Aorta (tissue), 5 donors: ENCODE measurements at regions not wholly inside any gene's neighbourhood (a gene's known extent, or its start where the extent isn't known, plus 50 kb on each side); places are given as distances from the start of the nearest gene placed in this dataset.

Experiments
- ATAC-seq: fragments of 200-7000 bp; cut with Tn5 transposase; one replicate; pipeline ENCODE4 v1.9.1; 2022; ENCODE audit warnings: moderate library complexity; ENCODE audit not compliant: low FRiP score
- DNase-seq, 2 donors: peaks; one replicate each; pipeline ENCODE4 v3.0.0-alpha.2; 2020
- H3K27ac ChIP-seq, 2 donors: one replicate each; pipeline ENCODE4 v1.5.1; 2013; ENCODE audit warnings: low read length in 2 of 2, mild to moderate bottlenecking in 2 of 2, moderate library complexity in 2 of 2, control low read depth in 1 of 2, inconsistent platforms in 1 of 2, low read depth in 1 of 2
- H3K27me3 ChIP-seq, 2 donors: one replicate each; pipeline ENCODE4 v1.6.1; 2013; ENCODE audit warnings: control low read depth in 1 of 2, low read length in 1 of 2, mild to moderate bottlenecking in 1 of 2, moderate library complexity in 1 of 2; ENCODE audit not compliant: insufficient read depth in 2 of 2, control insufficient read depth in 1 of 2
- H3K36me3 ChIP-seq, 2 donors: one replicate each; pipeline ENCODE4 v1.6.1; 2013; ENCODE audit warnings: control low read depth in 1 of 2, low read length in 1 of 2, mild to moderate bottlenecking in 1 of 2; ENCODE audit not compliant: insufficient read depth in 2 of 2, control insufficient read depth in 1 of 2
- H3K4me1 ChIP-seq, 2 donors: one replicate each; pipeline ENCODE4 v1.6.1; 2013; ENCODE audit warnings: low read length in 2 of 2, control low read depth in 1 of 2, mild to moderate bottlenecking in 1 of 2, moderate library complexity in 1 of 2; ENCODE audit not compliant: insufficient read depth in 2 of 2, control insufficient read depth in 1 of 2
- H3K4me3 ChIP-seq, 2 donors: one replicate each; pipeline ENCODE4 v1.5.1; 2013; ENCODE audit warnings: low read length in 2 of 2, control low read depth in 1 of 2, mild to moderate bottlenecking in 1 of 2
- H3K9me3 ChIP-seq: one replicate; pipeline ENCODE4 v1.6.1; 2013; ENCODE audit warnings: mild to moderate bottlenecking, low read length; ENCODE audit not compliant: control insufficient read depth
- WGBS, 2 donors: extraction: QIAGEN DNeasy Blood & Tissue Kit; methylation state at CpG; one replicate each; pipeline ENCODE4 v1.1.7; 2013; 5-methylcytosine and 5-hydroxymethylcytosine counted together
- intact Hi-C, 2 donors: fragments of 100-400 bp; cut with DNase I; formaldehyde crosslinking; loops; one replicate each; pipeline versions ENCODE4 v1.14.2 to v1.15.0; 2022
- donor health status: healthy with polysubstance abuse.
- donor health status: Bipolar disorder and iron deficiency.
- donor health status: DM: no; HTN: no; CAD: no.
- donor health status: DM: no; HTN: no; CAD: no.
- donor health status: DM: yes; HTN: yes; CAD: no.

DNA sequence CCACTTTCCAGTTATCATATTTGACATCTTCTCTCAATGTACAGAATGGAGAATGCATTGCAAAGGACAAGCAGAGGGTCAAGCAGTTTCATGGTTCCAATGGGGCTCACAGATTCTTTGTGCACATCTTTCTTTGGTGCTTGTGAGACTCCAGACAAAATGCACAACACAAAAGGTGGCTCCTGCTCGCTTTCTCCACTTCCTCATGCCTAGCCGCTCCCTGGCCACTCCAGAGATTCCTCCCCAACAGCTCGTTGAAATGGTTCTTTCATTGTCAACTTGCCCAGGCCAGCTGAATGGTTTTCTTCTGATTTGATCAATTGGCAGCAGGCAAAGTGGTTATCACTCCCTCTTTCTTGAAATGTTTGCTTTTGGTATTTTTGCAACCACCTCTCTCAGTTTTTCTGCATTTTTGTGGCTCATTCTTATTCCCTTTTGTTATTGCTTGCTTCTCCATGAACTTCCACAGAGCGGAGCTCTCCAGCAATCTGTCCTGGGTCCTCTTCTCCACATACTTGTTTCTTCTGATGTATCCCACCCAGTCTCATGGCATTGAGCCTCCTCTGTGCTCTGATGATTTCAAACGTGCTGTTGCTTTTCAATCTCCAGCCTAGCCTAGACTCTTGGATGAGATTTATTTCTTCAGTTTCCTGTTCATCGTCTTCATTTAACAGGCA is 507.8 kb upstream of the MKI67 start:
- ATAC-seq: no peak
- intact Hi-C loops: no loop called here
- Histone ChIP-seq H3K27ac (no peak overlapping the region), H3K4me1 (no peaks in the 10 kb centered on the region), H3K9me3 (peaks cover 3% of the 10 kb centered on the region), H3K4me3 (no peak overlapping the region), H3K27me3 (no peaks in the 10 kb centered on the region), H3K36me3 (no peaks in the 10 kb centered on the region)
- WGBS, 2 donors: 41 to 46% methylated on average over 6 of the region's 6 CpGs
- DNase-seq: no peak

- H3K27me3 ChIP-seq: no peaks in the 10 kb centered on the region
- 42 to 50% methylated on average over 4 of the region's 4 CpGs for WGBS, 2 donors
- intact Hi-C loops: no loop called here
- no peaks in the 10 kb centered on the region for H3K4me1 ChIP-seq
- H3K4me3 ChIP-seq: no peak overlapping the region
- no peaks in the 10 kb centered on the region for H3K36me3 ChIP-seq
- DNase-seq: no peak
- peaks cover 1% of the 10 kb centered on the region for H3K9me3 ChIP-seq
- no peak for ATAC-seq
- H3K27ac ChIP-seq: no peak overlapping the region
These were observed 515.8 kb upstream of the MKI67 start for GRCh38 chr10:128642023-128642422.

DNA sequence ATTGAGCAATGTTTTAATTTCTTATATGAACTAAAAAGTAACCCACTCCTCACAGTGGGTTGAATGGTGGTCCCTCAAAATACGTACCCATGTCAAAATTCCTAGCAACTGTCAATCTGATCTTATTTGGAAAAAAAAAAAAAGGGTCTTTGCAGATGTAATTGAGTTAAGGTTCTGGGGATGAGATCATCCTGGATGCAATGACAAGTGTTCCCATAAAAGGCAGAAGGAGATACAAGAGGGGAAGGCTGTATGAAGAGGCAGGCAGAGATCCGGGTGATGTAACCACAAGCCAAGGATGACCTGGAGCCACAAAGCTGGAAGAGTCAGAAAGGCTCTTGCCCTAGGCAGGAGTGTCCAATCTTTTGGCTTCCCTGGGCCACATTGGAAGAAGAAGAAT is 516.3 kb upstream of the MKI67 start:
- Histone ChIP-seq H3K4me3 (no peak overlapping the region), H3K27me3 (no peaks in the 10 kb centered on the region), H3K36me3 (no peaks in the 10 kb centered on the region), H3K27ac (no peak overlapping the region), H3K4me1 (no peaks in the 10 kb centered on the region), H3K9me3 (peaks cover 1% of the 10 kb centered on the region)
- no peak for DNase-seq
- no peak for ATAC-seq
- intact Hi-C loops: no loop called here
- 80 to 82% methylated on average over 2 of the region's 2 CpGs for WGBS, 2 donors

DNA sequence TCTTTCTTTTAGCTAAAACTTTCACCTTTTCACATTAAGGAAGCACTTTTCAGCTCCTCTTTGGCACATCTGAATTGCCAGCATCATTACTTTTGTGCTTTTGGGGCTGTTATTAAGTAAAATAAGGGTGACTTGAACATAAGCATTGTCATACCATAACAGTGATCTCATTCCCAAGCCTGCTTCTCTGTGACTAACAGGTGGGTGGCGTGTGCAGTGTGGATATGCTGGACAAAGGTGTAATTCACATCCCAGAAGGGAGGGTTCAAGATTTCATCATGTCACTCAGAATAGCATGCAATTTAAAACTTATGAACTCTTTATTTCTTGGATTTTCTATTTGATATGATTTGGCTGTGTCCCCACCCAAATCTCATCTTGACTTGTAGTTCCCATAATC is 517.4 kb upstream of the MKI67 start:
- H3K27me3 ChIP-seq: no peaks in the 10 kb centered on the region
- 48 to 77% methylated on average over 1 of the region's 1 CpG for WGBS, 2 donors
- no peak overlapping the region for H3K4me3 ChIP-seq
- no peak for ATAC-seq
- H3K36me3 ChIP-seq: no peaks in the 10 kb centered on the region
- intact Hi-C loops: no loop called here
- H3K27ac ChIP-seq: no peak overlapping the region
- H3K4me1 ChIP-seq: no peaks in the 10 kb centered on the region
- no peak for DNase-seq
- H3K9me3 ChIP-seq: peaks cover 1% of the 10 kb centered on the region

- Histone ChIP-seq H3K9me3 (peaks cover 1% of the 10 kb centered on the region), H3K27ac (no peak overlapping the region), H3K4me1 (no peaks in the 10 kb centered on the region), H3K36me3 (no peaks in the 10 kb centered on the region), H3K27me3 (no peaks in the 10 kb centered on the region), H3K4me3 (no peak overlapping the region)
- DNase-seq: no peak
- 87 to 88% methylated on average over 2 of the region's 2 CpGs for WGBS, 2 donors
- intact Hi-C loops: no loop called here
- no peak for ATAC-seq
These were observed 519.3 kb upstream of the MKI67 start for GRCh38 chr10:128645486-128645885.

DNA sequence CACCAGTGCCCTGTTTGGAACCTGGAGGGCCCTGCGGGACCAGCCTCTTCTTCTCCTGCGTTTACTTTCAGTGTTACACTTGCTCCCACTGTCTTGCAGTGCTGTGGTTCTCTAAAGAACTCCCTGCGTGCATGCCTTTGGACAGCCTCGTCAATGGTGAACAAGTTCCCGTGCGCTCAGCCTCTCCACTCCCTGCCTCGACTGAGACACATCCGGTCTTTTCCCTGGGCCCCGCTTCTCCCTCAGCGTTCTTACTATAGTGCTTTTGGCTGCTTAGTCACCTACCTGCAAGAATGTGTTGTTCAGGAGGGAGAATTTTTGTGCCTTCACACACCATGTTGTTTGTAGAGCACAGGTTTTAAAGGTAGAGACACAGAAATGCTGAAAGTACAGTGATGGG is 520.7 kb upstream of the MKI67 start:
- Histone ChIP-seq H3K4me1 (no peaks in the 10 kb centered on the region), H3K9me3 (peaks cover 1% of the 10 kb centered on the region), H3K27me3 (no peaks in the 10 kb centered on the region), H3K27ac (no peak overlapping the region), H3K36me3 (no peaks in the 10 kb centered on the region), H3K4me3 (no peak overlapping the region)
- ATAC-seq (no peak), DNase-seq (no peak)
- WGBS, 2 donors: 92% methylated on average over 10 of the region's 10 CpGs
- intact Hi-C loops: no loop called here

- no peaks in the 10 kb centered on the region for H3K36me3 ChIP-seq
- H3K9me3 ChIP-seq: no peaks in the 10 kb centered on the region
- no peak overlapping the region for H3K4me3 ChIP-seq
- H3K27ac ChIP-seq: no peak overlapping the region
- H3K27me3 ChIP-seq: no peaks in the 10 kb centered on the region
- no peaks in the 10 kb centered on the region for H3K4me1 ChIP-seq
- 37 to 41% methylated on average over 11 of the region's 11 CpGs for WGBS, 2 donors
- ATAC-seq (no peak), DNase-seq (no peak)
- intact Hi-C loops: no loop called here
These were observed 531.3 kb upstream of the MKI67 start for GRCh38 chr10:128657548-128657947.

DNA sequence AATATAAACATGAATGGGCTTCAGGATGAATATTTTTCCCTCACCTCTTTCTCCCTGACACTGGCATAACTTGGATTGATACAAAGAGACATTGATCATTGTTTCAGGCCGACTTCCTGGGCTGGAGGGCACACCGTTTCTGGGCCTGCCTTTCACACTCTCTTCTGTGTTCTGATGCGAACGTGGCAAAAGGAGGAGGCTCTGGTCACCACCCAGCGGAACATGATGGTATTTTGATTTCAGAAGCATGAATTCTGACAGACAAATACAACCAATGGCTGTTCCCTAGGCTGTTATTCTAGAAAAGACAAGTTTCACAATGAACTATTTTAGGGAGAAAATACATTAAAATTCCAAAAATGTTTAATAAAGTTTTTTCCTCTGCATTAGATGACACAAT is 534.5 kb upstream of the MKI67 start:
- Histone ChIP-seq H3K27me3 (no peaks in the 10 kb centered on the region), H3K36me3 (no peaks in the 10 kb centered on the region), H3K4me1 (no peaks in the 10 kb centered on the region), H3K4me3 (no peak overlapping the region), H3K9me3 (no peaks in the 10 kb centered on the region), H3K27ac (no peak overlapping the region)
- intact Hi-C loops: no loop called here
- 29 to 33% methylated on average over 5 of the region's 5 CpGs for WGBS, 2 donors
- DNase-seq (no peak), ATAC-seq (no peak)

DNA sequence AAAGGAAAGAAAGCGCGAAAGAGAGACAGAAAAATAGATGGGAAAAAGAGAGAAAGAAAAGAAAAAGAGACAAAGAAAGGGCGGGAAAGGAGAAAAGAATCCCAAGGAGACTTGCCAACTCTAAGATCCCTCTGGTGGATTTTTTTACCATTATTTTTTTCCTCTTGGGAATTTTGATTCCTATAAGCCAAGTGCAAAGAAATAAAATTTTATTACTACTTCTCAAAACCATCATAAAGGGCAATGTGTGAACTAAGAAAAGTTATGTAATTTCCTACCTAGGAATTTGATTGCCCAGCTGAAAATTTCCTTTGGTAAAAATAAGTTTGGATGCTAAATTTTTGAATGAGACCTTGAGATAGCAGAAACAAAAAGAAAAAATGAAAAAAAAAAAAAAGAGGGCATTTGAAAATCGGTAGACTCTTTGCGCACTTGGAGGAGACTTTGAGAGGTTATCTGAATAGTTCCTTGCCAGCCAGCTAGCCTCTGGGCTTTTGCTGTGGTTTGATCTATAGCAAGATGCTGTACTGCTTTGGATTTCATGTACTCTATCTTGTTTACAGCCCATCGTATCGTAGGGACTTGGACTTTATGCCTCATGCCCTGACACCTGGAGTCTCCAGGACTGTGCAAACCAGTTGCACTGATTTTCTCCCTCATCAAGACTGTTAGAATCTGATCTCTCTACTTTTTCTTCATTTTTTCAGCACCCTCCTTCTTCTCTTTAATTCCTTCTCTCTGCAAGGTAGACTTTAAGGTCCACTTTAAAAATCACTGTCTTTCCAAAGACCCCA is 535.4 kb upstream of the MKI67 start:
- Histone ChIP-seq H3K27me3 (no peaks in the 10 kb centered on the region), H3K4me1 (no peaks in the 10 kb centered on the region), H3K9me3 (no peaks in the 10 kb centered on the region), H3K27ac (no peak overlapping the region), H3K36me3 (no peaks in the 10 kb centered on the region), H3K4me3 (no peak overlapping the region)
- ATAC-seq (no peak), DNase-seq (no peak)
- 88 to 95% methylated on average over 7 of the region's 7 CpGs for WGBS, 2 donors
- intact Hi-C loops: no loop called here
